H9 (cell line): ENCODE measurements at regions not wholly inside any gene's neighbourhood (a gene's known extent, or its start where the extent isn't known, plus 50 kb on each side); places are given as distances from the start of the nearest gene placed in this dataset.

Experiments
- DNase-seq: peaks from one replicate; pipeline ENCODE4 v3.0.0-alpha.2; 2017
- H2AFZ ChIP-seq: one replicate; pipeline ENCODE4 v1.6.1; 2013; ENCODE audit warnings: mild to moderate bottlenecking, low read length, control low read depth, moderate library complexity
- H2AK5ac ChIP-seq: 2 replicates; pipeline ENCODE4 v1.6.1; 2013; ENCODE audit warnings: low read length, control low read depth, mixed read lengths; ENCODE audit not compliant: insufficient read length
- H2BK120ac ChIP-seq: one replicate; pipeline ENCODE4 v1.6.1; 2013; ENCODE audit warnings: low read depth, mild to moderate bottlenecking, low read length, control low read depth, inconsistent platforms; ENCODE audit not compliant: poor library complexity, severe bottlenecking
- H2BK12ac ChIP-seq: 2 replicates; pipeline ENCODE4 v1.6.1; 2013; ENCODE audit warnings: low read length, control low read depth, mixed read lengths, low read depth; ENCODE audit not compliant: insufficient read length
- H2BK15ac ChIP-seq: 2 replicates; pipeline ENCODE4 v1.6.1; 2013; ENCODE audit warnings: low read depth, low read length, control low read depth
- H2BK20ac ChIP-seq: one replicate; pipeline ENCODE4 v1.6.1; 2013; ENCODE audit warnings: low read depth, mild to moderate bottlenecking, low read length, control low read depth, inconsistent platforms; ENCODE audit not compliant: poor library complexity, severe bottlenecking
- H2BK5ac ChIP-seq: 2 replicates; pipeline ENCODE4 v1.6.1; 2013; ENCODE audit warnings: low read length, control low read depth, mixed read lengths; ENCODE audit not compliant: insufficient read length
- H3K14ac ChIP-seq: 2 replicates; pipeline ENCODE4 v1.6.1; 2013; ENCODE audit warnings: low read length, control low read depth; ENCODE audit not compliant: insufficient read depth
- H3K18ac ChIP-seq: 2 replicates; pipeline ENCODE4 v1.6.1; 2013; ENCODE audit warnings: low read depth, mild to moderate bottlenecking, mixed read lengths, low read length, control low read depth; ENCODE audit not compliant: insufficient read length
- H3K23ac ChIP-seq: 2 replicates; pipeline ENCODE4 v1.6.1; 2013; ENCODE audit warnings: low read length, control low read depth, mixed read lengths, low read depth; ENCODE audit not compliant: insufficient read length
- H3K23me2 ChIP-seq: 2 replicates; pipeline ENCODE4 v1.6.1; 2013; ENCODE audit warnings: low read depth, mild to moderate bottlenecking, mixed read lengths, low read length, control low read depth; ENCODE audit not compliant: insufficient read length, poor library complexity, severe bottlenecking
- H3K27ac ChIP-seq: 2 replicates; pipeline ENCODE4 v1.5.1; 2013; ENCODE audit warnings: low read length, control low read depth, mixed read lengths, low read depth; ENCODE audit not compliant: insufficient read length
- H3K27me3 ChIP-seq: 2 replicates; pipeline ENCODE4 v1.6.1; 2013; ENCODE audit warnings: low read length, control low read depth, inconsistent platforms; ENCODE audit not compliant: insufficient read depth
- H3K4ac ChIP-seq: 2 replicates; pipeline ENCODE4 v1.6.1; 2013; ENCODE audit warnings: low read depth, mild to moderate bottlenecking, control low read depth, inconsistent platforms, low read length, moderate library complexity
- H3K4me1 ChIP-seq: 2 replicates; pipeline ENCODE4 v1.6.1; 2013; ENCODE audit warnings: low read length, control low read depth, inconsistent platforms; ENCODE audit not compliant: insufficient read depth
- H3K4me2 ChIP-seq: 2 replicates; pipeline ENCODE4 v1.6.1; 2013; ENCODE audit warnings: low read length, control low read depth, mixed read lengths; ENCODE audit not compliant: insufficient read length, insufficient read depth
- H3K56ac ChIP-seq: 2 replicates; pipeline ENCODE4 v1.6.1; 2013; ENCODE audit warnings: low read depth, mild to moderate bottlenecking, mixed read lengths, low read length, control low read depth; ENCODE audit not compliant: insufficient read length
- H3K79me1 ChIP-seq: 2 replicates; pipeline ENCODE4 v1.6.1; 2013; ENCODE audit warnings: low read depth, mild to moderate bottlenecking, moderate library complexity, low read length, control low read depth, inconsistent platforms; ENCODE audit not compliant: insufficient read depth, poor library complexity, severe bottlenecking
- H3K79me2 ChIP-seq: 2 replicates; pipeline ENCODE4 v1.6.1; 2013; ENCODE audit warnings: low read length, control low read depth, inconsistent platforms; ENCODE audit not compliant: insufficient read depth
- H3K9ac ChIP-seq: 2 replicates; pipeline ENCODE4 v1.6.1; 2013; ENCODE audit warnings: low read length, control low read depth, mixed read lengths; ENCODE audit not compliant: insufficient read length; ENCODE audit errors: extremely low read depth
- H3K9me3 ChIP-seq: one replicate; pipeline ENCODE4 v1.6.1; 2013; ENCODE audit warnings: low read depth, low read length, inconsistent platforms; ENCODE audit not compliant: control insufficient read depth
- H3T11ph ChIP-seq: one replicate; pipeline ENCODE4 v1.6.1; 2013; ENCODE audit warnings: mild to moderate bottlenecking, low read length, control low read depth, inconsistent platforms
- H4K20me1 ChIP-seq: one replicate; pipeline ENCODE4 v1.6.1; 2013; ENCODE audit not compliant: control insufficient read depth, insufficient read length, insufficient read depth
- H4K5ac ChIP-seq: 2 replicates; pipeline ENCODE4 v1.6.1; 2013; ENCODE audit warnings: low read depth, mild to moderate bottlenecking, mixed read lengths, low read length, control low read depth; ENCODE audit not compliant: insufficient read length
- H4K8ac ChIP-seq: replicated peaks from 2 replicates; pipeline ENCODE4 v1.6.1; 2013; ENCODE audit warnings: low read length, control low read depth, mixed read lengths, low read depth; ENCODE audit not compliant: insufficient read length
- H4K91ac ChIP-seq: 2 replicates; pipeline ENCODE4 v1.6.1; 2013; ENCODE audit warnings: low read depth, mild to moderate bottlenecking, moderate library complexity, mixed read lengths, low read length, control low read depth; ENCODE audit not compliant: insufficient read length
- H3K27ac Mint-ChIP-seq, 3 experiments: 2 replicates in 2 of 3; 3 replicates in 1 of 3; pipeline ENCODE4 v1.8.0; 2020 to 2021; ENCODE audit warnings: mixed read lengths in 3 of 3, mild to moderate bottlenecking in 1 of 3, moderate library complexity in 1 of 3
- H3K27me3 Mint-ChIP-seq: 2 replicates; pipeline ENCODE4 v1.8.0; 2021; ENCODE audit warnings: low read depth, mild to moderate bottlenecking, moderate library complexity, mixed read lengths
- H3K36me3 Mint-ChIP-seq, 3 experiments: 2 replicates in 2 of 3; 3 replicates in 1 of 3; pipeline ENCODE4 v1.8.0; 2020 to 2021; ENCODE audit warnings: low read depth in 3 of 3, mixed read lengths in 3 of 3; ENCODE audit not compliant: insufficient read depth in 1 of 3
- H3K4me1 Mint-ChIP-seq, 2 experiments: 2 replicates each; pipeline ENCODE4 v1.8.0; 2020; ENCODE audit warnings: mixed read lengths in 2 of 2
- H3K4me3 Mint-ChIP-seq, 2 experiments: 2 replicates in 1 of 2; 3 replicates in 1 of 2; pipeline ENCODE4 v1.8.0; 2020 to 2021; ENCODE audit warnings: mild to moderate bottlenecking in 2 of 2, mixed read lengths in 2 of 2, moderate library complexity in 1 of 2
- H3K9me3 Mint-ChIP-seq, 2 experiments: 2 replicates in 1 of 2; 3 replicates in 1 of 2; pipeline ENCODE4 v1.8.0; 2020; ENCODE audit warnings: mild to moderate bottlenecking in 2 of 2, mixed read lengths in 2 of 2, moderate library complexity in 1 of 2
- WGBS: extraction: QIAGEN DNeasy Blood & Tissue Kit; methylation state at CpG from one replicate; pipeline ENCODE4 v1.1.7; 2013; ENCODE audit warnings: missing lambda C conversion rate, low lambda C conversion rate, mixed read lengths; ENCODE audit not compliant: insufficient read length; ENCODE audit errors: extremely low coverage; 5-methylcytosine and 5-hydroxymethylcytosine counted together
- TF ChIP-seq, protein P1 (sequence below): fragments of 200-600 bp; sonication (generic); conservative IDR thresholded peaks from 3 replicates; pipeline ENCODE4 v1.8.0; 2021; ENCODE audit warnings: antibody characterized with exemption, mild to moderate bottlenecking

- no peaks in the 10 kb centered on the region for H3K79me2 ChIP-seq
- no CpG with 5 or more reads among the region's 2 CpGs for WGBS
- no peaks in the 10 kb centered on the region for H3K9me3 ChIP-seq
- no peaks in the 10 kb centered on the region for H3K27me3 ChIP-seq
- H3K4me1 ChIP-seq, result no peaks in the 10 kb centered on the region
- no peak overlapping the region for H4K5ac ChIP-seq
- TF ChIP-seq, protein P1, sequence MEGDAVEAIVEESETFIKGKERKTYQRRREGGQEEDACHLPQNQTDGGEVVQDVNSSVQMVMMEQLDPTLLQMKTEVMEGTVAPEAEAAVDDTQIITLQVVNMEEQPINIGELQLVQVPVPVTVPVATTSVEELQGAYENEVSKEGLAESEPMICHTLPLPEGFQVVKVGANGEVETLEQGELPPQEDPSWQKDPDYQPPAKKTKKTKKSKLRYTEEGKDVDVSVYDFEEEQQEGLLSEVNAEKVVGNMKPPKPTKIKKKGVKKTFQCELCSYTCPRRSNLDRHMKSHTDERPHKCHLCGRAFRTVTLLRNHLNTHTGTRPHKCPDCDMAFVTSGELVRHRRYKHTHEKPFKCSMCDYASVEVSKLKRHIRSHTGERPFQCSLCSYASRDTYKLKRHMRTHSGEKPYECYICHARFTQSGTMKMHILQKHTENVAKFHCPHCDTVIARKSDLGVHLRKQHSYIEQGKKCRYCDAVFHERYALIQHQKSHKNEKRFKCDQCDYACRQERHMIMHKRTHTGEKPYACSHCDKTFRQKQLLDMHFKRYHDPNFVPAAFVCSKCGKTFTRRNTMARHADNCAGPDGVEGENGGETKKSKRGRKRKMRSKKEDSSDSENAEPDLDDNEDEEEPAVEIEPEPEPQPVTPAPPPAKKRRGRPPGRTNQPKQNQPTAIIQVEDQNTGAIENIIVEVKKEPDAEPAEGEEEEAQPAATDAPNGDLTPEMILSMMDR, result no peak
- H3K56ac ChIP-seq, result no peak overlapping the region
- no peak overlapping the region for H3K14ac ChIP-seq
- H3K18ac ChIP-seq, result no peak overlapping the region
- H3K23me2 ChIP-seq, result no peaks in the 10 kb centered on the region
- no peak overlapping the region for H4K8ac ChIP-seq
- H3K9ac ChIP-seq, result no peak overlapping the region
- no peak overlapping the region for H3K4ac ChIP-seq
- no peaks in the 10 kb centered on the region for H4K20me1 ChIP-seq
- Mint-ChIP-seq H3K4me1 (peaks cover 10 to 14% of the 10 kb centered on the region in 2 experiments), H3K4me3 (no peak overlapping the region), H3K27ac (no peak overlapping the region), H3K27me3 (no peaks in the 10 kb centered on the region), H3K9me3 (no peaks in the 10 kb centered on the region; a peak in 1 of 5 replicates), H3K36me3 (no peaks in the 10 kb centered on the region)
- no peak overlapping the region for H2BK12ac ChIP-seq
- no peak overlapping the region for H2BK120ac ChIP-seq
- DNase-seq, result no peak
- no peak overlapping the region for H3K23ac ChIP-seq
- H2AFZ ChIP-seq, result no peak overlapping the region
- no peak overlapping the region for H2AK5ac ChIP-seq
- no peaks in the 10 kb centered on the region for H3K79me1 ChIP-seq
- H2BK20ac ChIP-seq, result no peak overlapping the region
- H4K91ac ChIP-seq, result no peak overlapping the region
- no peak overlapping the region for H3T11ph ChIP-seq
- H3K27ac ChIP-seq, result no peak overlapping the region
- H3K4me2 ChIP-seq, result no peak overlapping the region
- no peak overlapping the region for H2BK5ac ChIP-seq
- no peak overlapping the region for H2BK15ac ChIP-seq
Measured at GRCh38 chr21:16751695-16752474, 761.0 kb upstream of the CXADR start.
